GM21381 (cell line): ENCODE measurements at regions not wholly inside any gene's neighbourhood (a gene's known extent, or its start where the extent isn't known, plus 50 kb on each side); places are given as distances from the start of the nearest gene placed in this dataset.

ENCODE experiments used
- ATAC-seq: cut with Tn5 transposase; IDR thresholded peaks from one replicate; pipeline ENCODE4 v1.9.1; 2021; ENCODE audit warnings: mild to moderate bottlenecking, moderate library complexity; ENCODE audit not compliant: unreplicated experiment

DNA sequence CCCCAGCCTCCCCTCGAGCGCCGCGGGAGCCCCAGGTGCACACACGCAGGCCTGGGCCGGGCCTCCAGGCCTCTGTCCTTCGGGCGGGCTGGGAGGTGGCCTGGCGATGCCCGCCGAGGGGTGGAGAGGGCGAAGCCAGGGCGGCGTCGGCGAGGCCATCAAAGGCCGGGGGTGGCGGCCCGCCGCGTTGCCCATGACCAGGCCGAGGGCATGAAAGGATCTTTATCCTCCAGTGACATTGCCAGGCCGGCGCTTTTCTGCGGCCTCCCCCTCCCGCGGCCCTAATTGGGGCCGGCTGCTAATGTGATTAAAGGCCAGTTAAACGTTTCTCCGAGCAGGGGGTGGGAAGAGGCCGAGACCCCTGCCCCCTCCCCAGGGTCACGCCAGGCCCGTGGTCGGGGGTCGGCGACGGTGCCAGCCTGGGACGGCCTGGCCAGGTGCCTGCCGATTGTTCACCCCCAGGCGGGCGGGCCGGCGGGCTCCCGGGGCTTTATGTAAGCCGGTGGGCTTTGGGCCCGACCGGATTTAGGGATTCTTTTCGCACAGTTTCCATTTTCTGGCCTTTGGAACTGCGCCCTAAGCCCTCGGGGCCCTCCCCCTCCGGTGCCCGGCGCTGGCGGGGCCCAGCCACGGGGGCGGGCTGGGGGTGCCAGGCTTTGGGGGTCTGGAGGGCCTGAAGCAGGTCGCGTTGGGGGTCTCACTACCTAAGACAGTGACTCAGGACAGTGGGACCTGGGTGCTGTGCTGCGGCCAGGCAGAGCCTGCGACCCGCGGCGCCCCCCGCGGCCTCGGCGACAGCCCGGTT, 103.2 kb upstream of the DIO3 start:
- no peak for ATAC-seq

DNA sequence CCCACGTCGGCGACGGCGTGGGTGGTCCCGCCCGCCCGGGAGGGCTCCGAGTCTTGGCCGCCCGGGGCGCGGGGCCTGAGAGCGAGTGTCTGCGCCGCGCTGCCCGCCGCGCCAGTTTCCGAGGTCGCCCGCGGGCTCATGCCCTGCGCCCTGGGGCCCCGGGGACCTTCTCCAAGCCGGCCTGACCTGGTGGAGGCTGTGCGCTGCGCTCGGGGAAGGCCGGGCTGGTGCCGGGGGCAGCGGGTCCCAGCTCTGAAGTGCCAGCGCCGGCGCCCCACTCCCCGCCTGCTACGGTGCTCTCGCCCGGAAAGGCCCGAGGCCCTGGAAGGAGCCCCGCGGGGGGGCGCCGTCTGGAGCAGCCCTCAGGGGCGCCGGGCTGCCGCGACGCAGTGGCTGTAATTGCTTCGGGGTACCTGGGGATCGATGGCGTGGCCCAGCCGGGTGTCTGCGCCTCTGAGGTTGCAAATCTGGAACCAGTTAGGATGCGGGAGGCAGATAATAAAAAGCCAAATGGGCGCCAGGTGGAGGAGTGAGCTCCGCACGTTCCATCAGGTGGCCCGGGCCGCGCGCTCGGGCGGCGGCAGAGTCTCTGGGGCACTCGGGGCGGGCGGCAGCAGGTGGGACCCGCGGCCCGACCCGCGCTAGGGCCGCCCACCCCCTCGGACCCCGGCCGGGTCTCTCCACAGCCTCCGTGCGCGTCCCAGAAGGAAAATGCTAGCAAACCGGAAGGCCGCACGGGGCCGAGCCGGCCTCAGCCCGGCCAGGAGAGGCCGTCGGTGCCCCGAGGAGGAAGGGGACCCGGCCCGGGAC, 102.3 kb upstream of the DIO3 start:
- ATAC-seq, result no peak

- no peak for ATAC-seq
These were observed 101.8 kb upstream of the DIO3 start for GRCh38 chr14:101459551-101459900.

GRCh38 chr14:101460521-101460920, 100.8 kb upstream of the DIO3 start:
- ATAC-seq, result no peak

GRCh38 chr14:101460986-101461750, 100.1 kb upstream of the DIO3 start:
- no peak for ATAC-seq

GRCh38 chr14:101461891-101462290, 99.4 kb upstream of the DIO3 start:
- no peak for ATAC-seq

- no peak for ATAC-seq
These were observed 98.3 kb upstream of the DIO3 start for GRCh38 chr14:101462726-101463565.

GRCh38 chr14:101463566-101464171, 97.6 kb upstream of the DIO3 start:
- no peak for ATAC-seq

- ATAC-seq, result no peak
These were observed 96.8 kb upstream of the DIO3 start for GRCh38 chr14:101464310-101464983.

DNA sequence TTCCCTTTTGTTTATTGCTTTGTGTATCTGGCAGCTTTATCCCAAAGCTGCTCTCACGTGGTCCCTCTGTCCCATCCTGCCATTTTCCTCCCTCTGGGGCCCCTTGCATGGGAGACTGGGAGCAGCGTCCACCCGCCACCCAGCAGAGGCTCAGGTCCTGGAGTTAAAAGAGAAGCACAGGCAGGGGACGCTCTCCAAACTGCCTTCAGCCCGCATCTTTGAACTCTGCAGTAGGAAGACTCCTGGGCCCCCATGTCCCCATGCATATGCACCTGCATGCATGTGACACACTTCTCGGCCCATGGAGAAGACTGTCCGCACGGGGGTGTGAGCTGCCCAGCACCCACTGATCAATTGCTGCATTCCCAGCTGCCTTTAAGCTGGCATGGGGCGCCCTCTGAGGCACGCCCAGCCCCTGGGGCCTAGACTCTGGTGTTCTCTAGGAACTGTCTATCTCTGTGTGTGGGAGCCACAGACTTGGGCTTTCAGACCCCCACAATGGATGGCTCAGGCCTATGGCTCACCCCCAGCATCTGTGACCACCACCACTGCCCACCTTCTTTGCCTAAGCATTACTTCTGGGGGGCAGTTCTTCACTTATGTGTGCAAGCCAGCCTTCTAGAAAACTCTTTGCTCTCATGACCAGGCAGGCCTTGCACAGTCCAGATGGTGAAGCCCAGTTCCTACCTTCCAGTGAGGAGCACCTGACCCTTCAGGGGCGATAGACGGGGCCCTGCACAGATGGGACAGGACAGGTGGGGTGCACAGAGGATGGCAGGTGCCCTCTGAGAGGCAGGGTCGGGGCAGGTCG, 96.1 kb upstream of the DIO3 start:
- ATAC-seq, result no peak

DNA sequence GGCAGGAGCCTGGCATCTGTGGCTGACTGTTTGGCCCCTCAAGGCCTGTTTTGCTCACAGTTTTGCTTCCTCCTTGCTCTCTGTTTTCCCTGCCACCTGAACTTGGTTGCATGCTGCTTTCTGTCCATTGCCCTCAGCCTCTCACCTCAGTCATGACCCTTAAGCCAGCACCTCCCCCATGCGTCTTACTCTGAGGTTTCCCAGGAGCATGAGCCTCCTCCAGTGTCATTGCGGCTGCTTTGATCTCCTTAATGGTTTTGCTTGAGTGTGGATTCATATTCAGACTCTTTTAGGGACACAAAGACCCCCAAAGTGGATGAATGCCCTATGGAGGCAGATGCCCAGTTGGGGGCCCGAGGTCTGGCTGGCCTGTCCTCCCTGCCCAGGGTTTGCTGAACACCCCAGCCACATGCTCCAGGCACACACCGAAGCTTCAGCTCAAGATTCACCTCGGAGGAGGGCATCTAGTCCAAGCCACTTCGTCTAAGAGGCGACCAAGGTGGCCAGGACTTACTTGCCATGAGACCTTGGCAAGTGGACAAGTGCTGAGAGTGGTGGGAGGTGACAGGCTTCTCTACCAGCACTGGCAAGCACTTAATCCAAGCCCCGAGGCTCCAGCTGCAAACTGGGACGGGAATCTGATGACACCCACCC, 95.4 kb upstream of the DIO3 start:
- no peak for ATAC-seq

- ATAC-seq, result no peak
These were observed 94.7 kb upstream of the DIO3 start for GRCh38 chr14:101466456-101467180.

DNA sequence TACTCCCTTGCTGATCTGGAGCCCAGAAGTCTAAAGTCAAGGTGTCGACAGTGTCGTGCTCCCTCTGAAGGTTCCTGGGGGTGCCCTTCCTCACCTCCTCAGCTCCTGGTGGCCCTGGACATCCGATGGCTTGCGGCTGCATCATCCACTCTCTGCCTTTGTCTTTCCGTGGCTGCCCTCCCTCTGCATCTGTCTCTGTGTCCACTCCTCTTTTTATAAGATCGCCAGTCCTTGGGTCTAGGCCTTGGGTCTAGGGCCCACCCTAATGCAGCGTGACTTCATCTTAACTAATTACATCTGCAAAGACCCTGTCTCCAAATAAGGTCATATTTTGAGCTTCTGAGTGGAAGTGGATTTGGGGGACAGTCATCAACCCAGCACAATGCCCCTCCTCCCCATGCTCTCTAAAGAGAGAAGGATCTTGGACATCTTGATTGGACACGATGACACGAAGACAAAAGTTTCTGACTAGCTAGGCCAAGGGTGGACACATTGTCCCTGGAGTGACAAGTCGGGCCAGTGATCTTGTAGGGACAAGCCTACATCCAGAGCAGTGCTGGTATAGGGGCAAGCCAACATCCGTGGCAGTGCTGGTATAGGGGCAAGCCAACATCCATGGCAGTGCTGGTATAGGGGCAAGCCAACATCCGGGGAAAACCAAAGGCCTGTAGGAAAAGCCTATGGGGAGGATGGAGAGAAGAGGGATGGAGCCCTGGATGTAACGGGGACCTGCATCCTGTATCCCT, 93.9 kb upstream of the DIO3 start:
- no peak for ATAC-seq

GRCh38 chr14:101469382-101470247, 91.7 kb upstream of the DIO3 start:
- ATAC-seq, result no peak

DNA sequence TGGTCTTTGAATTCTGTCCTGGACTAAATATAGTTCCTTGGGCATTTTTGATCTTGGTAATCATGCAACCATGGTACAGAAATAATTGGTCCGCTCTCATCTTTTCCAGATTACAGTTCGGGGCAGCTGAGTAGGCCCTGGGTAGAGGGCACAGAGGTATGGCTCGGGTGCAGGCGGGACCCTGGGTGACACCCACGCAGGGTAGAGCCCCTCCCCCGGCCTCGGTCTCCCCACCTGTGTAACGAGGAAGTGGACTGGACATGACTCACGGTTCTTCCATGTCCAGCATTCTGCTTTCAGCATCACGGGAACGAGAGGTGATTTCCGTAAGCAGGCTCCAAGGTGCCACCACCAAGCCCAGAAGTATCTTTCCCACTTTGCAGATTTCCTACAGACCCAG, 91.0 kb upstream of the DIO3 start:
- ATAC-seq, result no peak
